GM10266 (cell line): ENCODE measurements at regions not wholly inside any gene's neighbourhood (a gene's known extent, or its start where the extent isn't known, plus 50 kb on each side); places are given as distances from the start of the nearest gene placed in this dataset.

Experiments used
- DNase-seq: peaks from one replicate; pipeline ENCODE4 v3.0.0; 2012; ENCODE audit errors: extremely low spot score
- TF ChIP-seq, protein P1 (sequence below): IDR thresholded peaks from 2 replicates; pipeline ENCODE4 v1.5.1; 2012; ENCODE audit warnings: mild to moderate bottlenecking, low read depth; ENCODE audit not compliant: control insufficient read depth, insufficient read depth; ENCODE audit errors: missing control alignments

DNA sequence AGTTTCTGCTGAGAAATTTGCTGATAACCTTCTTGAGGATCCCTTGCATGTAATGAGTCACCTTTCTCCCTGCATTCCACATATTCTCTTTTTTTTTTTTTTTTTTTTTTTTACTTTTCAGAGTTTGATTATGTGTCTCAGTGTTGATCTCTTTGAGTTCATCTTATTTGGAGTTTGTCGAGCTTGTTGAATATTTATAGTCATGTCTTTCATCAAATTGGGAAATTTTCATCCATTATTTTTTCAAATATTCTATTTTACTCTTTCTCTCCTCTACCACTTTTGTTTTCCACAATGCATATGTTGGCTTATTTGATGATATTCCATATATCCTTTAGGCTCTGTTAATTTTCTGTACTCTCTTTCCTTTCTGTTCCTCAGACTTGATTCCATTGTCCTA, 136.1 kb downstream of the MAD2L1 start:
- DNase-seq = no peak
- TF ChIP-seq, protein P1, sequence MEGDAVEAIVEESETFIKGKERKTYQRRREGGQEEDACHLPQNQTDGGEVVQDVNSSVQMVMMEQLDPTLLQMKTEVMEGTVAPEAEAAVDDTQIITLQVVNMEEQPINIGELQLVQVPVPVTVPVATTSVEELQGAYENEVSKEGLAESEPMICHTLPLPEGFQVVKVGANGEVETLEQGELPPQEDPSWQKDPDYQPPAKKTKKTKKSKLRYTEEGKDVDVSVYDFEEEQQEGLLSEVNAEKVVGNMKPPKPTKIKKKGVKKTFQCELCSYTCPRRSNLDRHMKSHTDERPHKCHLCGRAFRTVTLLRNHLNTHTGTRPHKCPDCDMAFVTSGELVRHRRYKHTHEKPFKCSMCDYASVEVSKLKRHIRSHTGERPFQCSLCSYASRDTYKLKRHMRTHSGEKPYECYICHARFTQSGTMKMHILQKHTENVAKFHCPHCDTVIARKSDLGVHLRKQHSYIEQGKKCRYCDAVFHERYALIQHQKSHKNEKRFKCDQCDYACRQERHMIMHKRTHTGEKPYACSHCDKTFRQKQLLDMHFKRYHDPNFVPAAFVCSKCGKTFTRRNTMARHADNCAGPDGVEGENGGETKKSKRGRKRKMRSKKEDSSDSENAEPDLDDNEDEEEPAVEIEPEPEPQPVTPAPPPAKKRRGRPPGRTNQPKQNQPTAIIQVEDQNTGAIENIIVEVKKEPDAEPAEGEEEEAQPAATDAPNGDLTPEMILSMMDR = no peak

DNA sequence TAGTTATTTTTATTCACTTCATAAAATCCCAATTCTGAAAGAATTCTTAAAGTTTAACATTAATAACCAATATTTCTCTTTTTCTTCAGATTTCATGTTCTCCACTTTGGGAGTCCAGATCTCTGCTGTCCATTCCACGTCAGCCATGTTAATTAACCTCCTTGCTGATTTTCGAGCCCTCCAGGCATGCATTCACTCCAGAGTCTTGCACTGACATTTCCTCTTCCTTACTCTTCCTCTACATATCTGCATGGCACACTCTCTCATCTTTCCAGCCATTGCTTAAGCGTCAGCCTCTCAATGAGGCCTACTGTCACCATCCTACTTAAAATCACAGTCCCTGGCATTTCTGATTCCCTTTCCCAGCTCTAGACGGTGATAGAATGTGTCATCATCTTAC, 144.8 kb downstream of the MAD2L1 start:
- TF ChIP-seq, protein P1 = no peak
- DNase-seq = no peak

DNA sequence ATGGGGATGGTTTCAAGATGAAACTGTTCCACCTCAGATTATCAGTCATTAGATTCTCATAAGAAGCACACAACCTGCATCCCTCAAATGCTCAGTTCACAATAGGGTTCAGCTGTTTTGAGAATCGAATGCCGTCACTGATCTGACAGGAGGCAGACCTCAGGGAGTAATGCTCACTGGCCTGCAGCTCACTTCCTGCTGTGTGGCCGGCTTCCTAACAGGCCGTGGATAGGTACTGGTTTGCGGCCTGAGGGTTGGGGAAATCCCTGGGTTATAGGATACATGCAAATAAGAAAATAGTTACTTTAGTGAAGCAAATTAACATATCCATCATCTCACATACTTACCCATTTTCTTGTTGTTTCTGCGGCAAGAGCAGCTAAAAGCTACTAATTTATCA, 160.4 kb downstream of the MAD2L1 start:
- TF ChIP-seq, protein P1 = no peak

DNA sequence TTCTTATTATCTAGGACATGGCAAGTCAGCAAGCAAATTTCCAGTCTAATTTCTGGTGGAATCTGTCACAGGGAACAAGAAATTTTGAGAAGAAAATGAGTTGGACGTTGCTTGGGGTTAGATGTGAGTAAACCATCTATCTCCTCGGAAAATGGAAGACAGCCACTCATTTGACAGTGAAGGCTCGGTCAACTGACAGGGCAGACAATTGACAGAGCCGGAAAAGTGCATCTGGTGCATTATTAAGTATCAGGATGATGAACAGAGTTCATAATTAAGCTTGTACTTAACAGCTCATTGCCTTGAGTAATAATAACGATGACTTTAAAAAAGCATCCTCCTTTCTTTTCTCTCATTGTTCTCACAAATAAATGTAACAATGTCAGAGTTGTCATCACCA, 168.4 kb downstream of the MAD2L1 start:
- TF ChIP-seq, protein P1 = no peak
- DNase-seq = no peak

More for the DNA sequence above, 160.4 kb downstream of the MAD2L1 start:
- no peak for DNase-seq

DNA sequence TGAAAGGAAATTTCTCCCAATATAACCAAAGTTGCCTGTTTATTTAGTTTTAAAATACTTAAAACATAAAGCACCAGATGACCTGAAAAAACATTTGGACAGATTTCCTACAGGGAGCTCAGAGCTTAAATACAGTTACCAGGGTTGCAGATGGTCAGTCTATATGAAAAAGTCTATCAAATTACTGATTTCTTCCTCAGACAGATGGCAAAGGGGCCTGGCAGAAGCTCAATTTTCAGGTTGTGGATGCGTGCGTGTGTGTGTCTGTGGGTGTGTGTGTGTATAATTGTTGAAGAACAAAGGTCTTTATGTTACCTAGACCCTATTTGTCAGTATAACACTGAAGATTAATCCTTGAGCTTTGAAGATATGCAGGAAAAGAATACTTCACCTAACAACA, 169.4 kb downstream of the MAD2L1 start:
- no peak for DNase-seq

DNA sequence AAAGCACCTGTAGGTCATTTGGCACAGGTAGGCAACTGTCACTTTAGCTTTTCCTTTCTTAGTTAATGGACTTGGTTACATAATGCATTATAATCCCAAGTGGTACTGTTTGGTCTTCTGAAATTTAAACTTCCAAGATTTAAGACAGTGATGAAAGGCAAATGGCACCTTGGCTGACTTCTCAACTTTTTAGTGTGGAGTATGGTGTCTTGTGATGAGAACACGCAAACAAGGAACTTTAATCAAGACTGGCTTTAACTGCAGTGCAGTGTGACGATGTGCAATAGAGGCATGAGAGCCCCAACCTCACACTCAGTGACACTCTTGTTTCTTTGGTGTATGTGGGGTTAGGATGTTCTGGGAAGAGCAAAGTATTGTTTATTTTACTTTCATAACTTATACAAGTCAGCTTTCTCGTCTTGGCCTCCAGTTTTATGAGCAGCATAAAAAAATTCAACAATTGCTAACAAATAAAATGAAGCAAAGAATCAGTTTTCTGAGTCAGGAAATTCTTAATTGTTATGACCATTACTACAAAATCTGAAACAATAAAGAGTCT, 171.9 kb downstream of the MAD2L1 start:
- DNase-seq = no peak
- TF ChIP-seq, protein P1 = no peak

More for the DNA sequence above, 169.4 kb downstream of the MAD2L1 start:
- TF ChIP-seq, protein P1 = no peak

DNA sequence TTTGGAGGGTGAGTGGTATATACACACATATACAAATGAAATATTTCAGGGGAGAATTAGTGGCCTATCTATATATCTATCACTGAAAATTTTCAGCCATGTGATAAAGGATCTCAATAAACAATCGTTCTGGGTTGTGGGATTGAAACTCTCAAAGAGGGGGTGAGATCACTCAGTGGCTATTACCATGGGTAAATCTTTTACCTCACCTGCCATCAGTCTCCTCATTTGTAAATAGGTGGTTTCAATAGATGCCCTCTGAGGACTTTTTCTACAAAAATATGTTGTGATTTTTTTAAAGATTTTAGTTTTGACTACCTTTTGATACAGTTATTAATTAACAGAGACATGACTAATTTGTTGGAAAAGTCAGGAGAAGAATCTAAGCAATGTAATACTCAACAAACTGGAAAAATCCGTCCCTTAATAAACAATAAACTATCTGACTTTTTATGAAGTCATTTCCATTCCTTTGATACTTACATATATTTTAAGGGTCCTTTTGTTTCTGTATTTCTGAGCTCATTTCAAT, 192.8 kb downstream of the MAD2L1 start:
- TF ChIP-seq, protein P1 = no peak
- no peak for DNase-seq
